Kidney epithelial cell (primary cell): ENCODE measurements at regions not wholly inside any gene's neighbourhood (a gene's known extent, or its start where the extent isn't known, plus 50 kb on each side); places are given as distances from the start of the nearest gene placed in this dataset.
A peak's percentile ranks its signal among the peaks of the same experiment; 100 is the strongest.

Experiments used
- DNase-seq: peaks from one replicate; pipeline ENCODE4 v3.0.0-alpha.2; 2010; ENCODE audit warnings: low read depth
- H3K27me3 ChIP-seq: 2 replicates; pipeline ENCODE4 v1.6.0; 2011; ENCODE audit warnings: low read length; ENCODE audit not compliant: control insufficient read depth, insufficient read depth
- H3K36me3 ChIP-seq: 2 replicates; pipeline ENCODE4 v1.5.1; 2011; ENCODE audit warnings: low read length; ENCODE audit not compliant: control insufficient read depth, insufficient read depth
- H3K4me3 ChIP-seq: 2 replicates; pipeline ENCODE4 v1.5.1; 2011; ENCODE audit warnings: low read depth, mild to moderate bottlenecking, control low read depth, low read length
- TF ChIP-seq, protein P1 (sequence below): IDR thresholded peaks from 2 replicates; pipeline ENCODE4 v1.5.1; 2011; ENCODE audit warnings: mild to moderate bottlenecking, moderate library complexity, low read length, control low read depth, inconsistent platforms; ENCODE audit not compliant: insufficient read depth, poor library complexity, severe bottlenecking

GRCh38 chr3:76820481-76820880 is 219.4 kb upstream of the ROBO2 start:
- Histone ChIP-seq H3K4me3 (no peak overlapping the region), H3K36me3 (no peaks in the 10 kb centered on the region), H3K27me3 (no peaks in the 10 kb centered on the region)
- TF ChIP-seq, protein P1, sequence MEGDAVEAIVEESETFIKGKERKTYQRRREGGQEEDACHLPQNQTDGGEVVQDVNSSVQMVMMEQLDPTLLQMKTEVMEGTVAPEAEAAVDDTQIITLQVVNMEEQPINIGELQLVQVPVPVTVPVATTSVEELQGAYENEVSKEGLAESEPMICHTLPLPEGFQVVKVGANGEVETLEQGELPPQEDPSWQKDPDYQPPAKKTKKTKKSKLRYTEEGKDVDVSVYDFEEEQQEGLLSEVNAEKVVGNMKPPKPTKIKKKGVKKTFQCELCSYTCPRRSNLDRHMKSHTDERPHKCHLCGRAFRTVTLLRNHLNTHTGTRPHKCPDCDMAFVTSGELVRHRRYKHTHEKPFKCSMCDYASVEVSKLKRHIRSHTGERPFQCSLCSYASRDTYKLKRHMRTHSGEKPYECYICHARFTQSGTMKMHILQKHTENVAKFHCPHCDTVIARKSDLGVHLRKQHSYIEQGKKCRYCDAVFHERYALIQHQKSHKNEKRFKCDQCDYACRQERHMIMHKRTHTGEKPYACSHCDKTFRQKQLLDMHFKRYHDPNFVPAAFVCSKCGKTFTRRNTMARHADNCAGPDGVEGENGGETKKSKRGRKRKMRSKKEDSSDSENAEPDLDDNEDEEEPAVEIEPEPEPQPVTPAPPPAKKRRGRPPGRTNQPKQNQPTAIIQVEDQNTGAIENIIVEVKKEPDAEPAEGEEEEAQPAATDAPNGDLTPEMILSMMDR, result no peak
- no peak for DNase-seq

GRCh38 chr3:76824658-76825240 is 215.2 kb upstream of the ROBO2 start:
- no peak overlapping the region for H3K4me3 ChIP-seq
- no peaks in the 10 kb centered on the region for H3K27me3 ChIP-seq
- no peaks in the 10 kb centered on the region for H3K36me3 ChIP-seq
- peak; percentile 29 for DNase-seq
- TF ChIP-seq, protein P1, result no peak

GRCh38 chr3:76826861-76827260 is 213.0 kb upstream of the ROBO2 start:
- H3K4me3 ChIP-seq, result no peak overlapping the region
- DNase-seq, result no peak
- no peaks in the 10 kb centered on the region for H3K27me3 ChIP-seq
- TF ChIP-seq, protein P1, result no peak
- H3K36me3 ChIP-seq, result no peaks in the 10 kb centered on the region

- H3K27me3 ChIP-seq, result no peaks in the 10 kb centered on the region
- TF ChIP-seq, protein P1, result no peak
- no peak for DNase-seq
- H3K4me3 ChIP-seq, result no peak overlapping the region
- H3K36me3 ChIP-seq, result no peaks in the 10 kb centered on the region
These were observed 212.1 kb upstream of the ROBO2 start for GRCh38 chr3:76827701-76828226.

DNA sequence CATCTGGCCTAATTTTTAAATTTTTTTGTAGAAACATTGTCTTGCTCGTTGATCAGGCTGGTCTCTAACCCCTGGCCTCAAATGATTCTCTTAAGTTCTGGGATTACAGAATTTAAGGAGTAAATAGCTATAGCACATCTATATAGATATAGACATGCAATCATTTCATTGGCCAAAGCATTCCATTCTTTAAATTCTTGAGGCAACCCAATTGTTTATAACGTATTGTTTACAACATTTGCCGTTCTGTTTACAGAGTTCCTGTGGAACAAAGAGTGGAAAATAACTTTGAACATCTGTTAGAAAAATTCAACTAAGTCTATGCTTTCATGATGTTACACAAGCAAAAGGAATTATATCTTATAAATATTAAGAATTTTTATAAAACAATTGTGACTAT is 205.2 kb upstream of the ROBO2 start:
- no peak overlapping the region for H3K4me3 ChIP-seq
- no peaks in the 10 kb centered on the region for H3K36me3 ChIP-seq
- no peak for DNase-seq
- no peaks in the 10 kb centered on the region for H3K27me3 ChIP-seq
- TF ChIP-seq, protein P1, result no peak

GRCh38 chr3:76841747-76842146 is 198.2 kb upstream of the ROBO2 start:
- TF ChIP-seq, protein P1, result no peak

More at GRCh38 chr3:76841747-76842146, 198.2 kb upstream of the ROBO2 start:
- H3K36me3 ChIP-seq, result no peaks in the 10 kb centered on the region
- H3K4me3 ChIP-seq, result no peak overlapping the region
- DNase-seq, result no peak
- H3K27me3 ChIP-seq, result no peaks in the 10 kb centered on the region
